ENCODE measurements at regions not wholly inside any gene's neighbourhood (a gene's known extent, or its start where the extent isn't known, plus 50 kb on each side); places are given as distances from the start of the nearest gene placed in this dataset.

DNA sequence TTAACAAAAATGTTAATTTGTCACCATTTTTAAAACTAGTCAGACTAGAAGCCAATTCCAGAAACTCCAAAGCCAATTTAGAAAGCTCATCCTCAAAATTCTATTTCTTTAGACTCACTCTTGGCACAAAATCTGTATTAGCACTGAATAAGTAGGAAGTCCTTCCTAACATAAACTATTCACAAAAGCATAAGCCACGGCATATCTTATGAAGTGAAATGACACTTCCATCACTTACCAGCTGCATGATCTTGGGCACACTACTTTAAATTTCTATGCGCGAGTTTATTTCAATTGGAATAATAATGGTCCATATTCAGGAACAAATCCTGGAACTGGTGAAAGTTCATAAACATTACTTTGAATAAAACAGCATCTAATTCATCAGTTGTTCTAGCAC, 1544.0 kb downstream of the TECRL start:
- Histone ChIP-seq H3K36me3 (no peaks in the 10 kb centered on the region), H3K4me3 (no peak overlapping the region), H3K4me1 (no peaks in the 10 kb centered on the region), H3K27ac (no peak overlapping the region), H3K9me3 (no peaks in the 10 kb centered on the region), H3K27me3 (no peaks in the 10 kb centered on the region)
- TF ChIP-seq, protein P1, sequence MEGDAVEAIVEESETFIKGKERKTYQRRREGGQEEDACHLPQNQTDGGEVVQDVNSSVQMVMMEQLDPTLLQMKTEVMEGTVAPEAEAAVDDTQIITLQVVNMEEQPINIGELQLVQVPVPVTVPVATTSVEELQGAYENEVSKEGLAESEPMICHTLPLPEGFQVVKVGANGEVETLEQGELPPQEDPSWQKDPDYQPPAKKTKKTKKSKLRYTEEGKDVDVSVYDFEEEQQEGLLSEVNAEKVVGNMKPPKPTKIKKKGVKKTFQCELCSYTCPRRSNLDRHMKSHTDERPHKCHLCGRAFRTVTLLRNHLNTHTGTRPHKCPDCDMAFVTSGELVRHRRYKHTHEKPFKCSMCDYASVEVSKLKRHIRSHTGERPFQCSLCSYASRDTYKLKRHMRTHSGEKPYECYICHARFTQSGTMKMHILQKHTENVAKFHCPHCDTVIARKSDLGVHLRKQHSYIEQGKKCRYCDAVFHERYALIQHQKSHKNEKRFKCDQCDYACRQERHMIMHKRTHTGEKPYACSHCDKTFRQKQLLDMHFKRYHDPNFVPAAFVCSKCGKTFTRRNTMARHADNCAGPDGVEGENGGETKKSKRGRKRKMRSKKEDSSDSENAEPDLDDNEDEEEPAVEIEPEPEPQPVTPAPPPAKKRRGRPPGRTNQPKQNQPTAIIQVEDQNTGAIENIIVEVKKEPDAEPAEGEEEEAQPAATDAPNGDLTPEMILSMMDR (IDR thresholded peaks at IDR 0.05), result no peak
- no peak for DNase-seq (ENCODE audit: low spot score in 2 of 2)
- intact Hi-C loops (cut with DNase I), result no loop called here

DNA sequence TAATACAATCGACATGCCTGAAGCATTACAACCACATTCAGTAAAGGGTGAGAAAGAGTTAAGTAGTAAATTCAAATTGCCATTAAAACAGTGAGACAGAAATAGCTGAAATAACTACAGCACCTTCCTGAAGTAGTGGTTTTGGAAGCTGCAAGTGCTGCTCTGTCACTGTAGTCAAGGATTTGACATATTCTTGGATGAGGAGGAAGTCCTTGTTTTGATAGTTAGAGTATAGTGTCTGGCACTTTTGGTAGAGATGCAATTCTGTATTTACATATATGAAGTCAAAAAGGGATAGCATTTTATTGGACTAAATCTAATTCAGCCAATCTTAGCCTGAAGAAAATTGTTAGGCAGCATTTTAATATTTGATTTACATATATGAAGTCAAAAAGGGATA, 1559.6 kb downstream of the TECRL start:
- TF ChIP-seq, protein P1 (IDR thresholded peaks at IDR 0.05), result no peak
- Histone ChIP-seq H3K36me3 (no peaks in the 10 kb centered on the region), H3K4me3 (no peak overlapping the region), H3K27ac (no peak overlapping the region), H3K4me1 (no peaks in the 10 kb centered on the region), H3K27me3 (no peaks in the 10 kb centered on the region), H3K9me3 (no peaks in the 10 kb centered on the region)
- intact Hi-C loops (cut with DNase I), result no loop called here
- DNase-seq (ENCODE audit: low spot score in 2 of 2), result no peak

DNA sequence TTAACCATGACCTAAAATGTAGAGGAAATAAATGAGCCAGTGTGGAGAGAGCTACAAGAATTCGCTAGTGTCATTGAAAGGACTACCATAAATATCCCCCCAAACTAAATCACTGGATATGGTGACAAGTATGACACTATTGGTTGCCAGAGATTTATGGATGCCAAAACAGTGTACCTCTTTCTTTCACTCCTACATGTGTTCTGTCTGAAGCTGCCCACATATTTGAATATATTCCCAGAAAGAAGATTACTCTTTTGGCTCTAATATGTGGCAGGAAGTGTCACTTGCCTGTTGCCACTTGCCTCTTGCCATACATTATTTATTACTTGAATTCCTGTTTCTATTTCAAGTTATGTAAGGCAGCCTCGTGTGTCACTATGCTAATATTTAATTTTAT, 1573.6 kb downstream of the TECRL start:
- TF ChIP-seq, protein P1 (IDR thresholded peaks at IDR 0.05), result no peak
- no peaks in the 10 kb centered on the region for H3K27me3 ChIP-seq
- no peak overlapping the region for H3K4me3 ChIP-seq
- DNase-seq (ENCODE audit: low spot score in 2 of 2), result no peak
- intact Hi-C loops (cut with DNase I), result no loop called here
- H3K4me1 ChIP-seq, result no peaks in the 10 kb centered on the region
- no peaks in the 10 kb centered on the region for H3K9me3 ChIP-seq
- H3K36me3 ChIP-seq, result no peaks in the 10 kb centered on the region
- no peak overlapping the region for H3K27ac ChIP-seq

DNA sequence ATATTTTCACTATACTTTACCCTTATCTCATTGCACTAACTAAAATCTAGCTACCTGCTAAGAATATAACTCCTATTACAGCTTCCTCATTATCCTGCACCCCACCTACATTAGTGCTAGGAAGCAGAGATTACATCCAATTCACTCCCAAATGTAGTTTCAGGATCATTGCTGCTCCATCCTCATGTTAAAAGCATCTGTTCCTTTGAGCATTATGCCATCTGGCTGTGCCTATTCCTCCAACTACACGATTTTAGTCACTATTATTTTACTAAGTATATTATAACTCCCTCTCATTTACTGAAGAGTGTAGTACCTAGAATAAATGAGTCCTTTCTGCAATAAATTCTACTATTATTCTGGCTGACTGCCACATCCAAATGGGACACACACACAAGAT, 1586.9 kb downstream of the TECRL start:
- Histone ChIP-seq H3K4me3 (no peak overlapping the region), H3K36me3 (no peaks in the 10 kb centered on the region), H3K27me3 (no peaks in the 10 kb centered on the region), H3K9me3 (no peaks in the 10 kb centered on the region), H3K4me1 (no peaks in the 10 kb centered on the region), H3K27ac (no peak overlapping the region)
- DNase-seq (ENCODE audit: low spot score in 2 of 2), result no peak
- intact Hi-C loops (cut with DNase I), result no loop called here
- TF ChIP-seq, protein P1 (IDR thresholded peaks at IDR 0.05), result no peak

DNA sequence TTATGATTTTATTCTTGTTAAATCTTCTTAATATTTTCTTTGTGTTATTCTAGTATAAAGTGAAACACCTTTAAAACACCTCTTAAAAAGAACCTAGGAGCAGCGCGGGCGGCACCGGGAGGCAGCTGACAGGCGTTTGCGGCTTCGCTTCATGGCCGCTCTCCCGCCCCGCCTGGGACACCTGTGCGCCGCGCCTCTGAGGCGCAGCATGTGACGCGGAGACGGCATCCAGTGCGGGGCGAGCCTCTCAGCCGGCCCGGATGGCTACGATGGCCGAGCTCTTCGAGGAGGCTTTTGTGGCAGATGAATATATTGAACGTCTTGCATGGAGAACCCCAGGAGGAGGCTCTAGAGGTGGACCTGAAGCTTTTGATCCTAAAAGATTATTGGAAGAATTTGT, 1592.7 kb downstream of the TECRL start:
- Histone ChIP-seq H3K27me3 (no peaks in the 10 kb centered on the region), H3K4me1 (no peaks in the 10 kb centered on the region), H3K36me3 (no peaks in the 10 kb centered on the region), H3K9me3 (no peaks in the 10 kb centered on the region), H3K4me3 (no peak overlapping the region), H3K27ac (no peak overlapping the region)
- no peak for DNase-seq (ENCODE audit: low spot score in 2 of 2)
- intact Hi-C loops (cut with DNase I), result no loop called here
- TF ChIP-seq, protein P1 (IDR thresholded peaks at IDR 0.05), result no peak

DNA sequence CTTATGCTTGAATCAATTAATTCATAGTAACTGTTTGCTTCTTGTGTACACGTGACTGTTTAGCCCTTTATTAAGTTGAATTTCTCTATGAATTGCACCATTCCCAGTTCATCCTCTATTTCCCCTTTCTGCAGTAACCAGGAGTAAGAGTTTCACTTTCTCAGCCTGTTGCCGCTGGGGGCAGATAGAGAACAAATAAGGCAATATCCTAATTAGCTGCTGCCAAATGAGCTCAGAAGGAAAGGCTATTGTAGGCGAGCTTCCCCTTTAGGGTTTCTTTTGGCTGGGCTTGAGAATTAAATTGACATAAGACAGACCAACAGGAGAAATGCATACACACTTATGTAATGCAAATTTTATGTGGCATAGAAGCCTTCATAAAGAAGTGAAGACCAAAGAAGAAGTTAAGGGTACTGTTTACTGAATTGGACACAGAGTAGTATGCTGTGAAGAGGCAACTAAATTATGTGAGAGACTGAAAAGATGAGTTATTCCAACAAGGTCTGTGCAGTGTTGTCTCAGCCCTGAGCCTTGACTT, 1594.7 kb downstream of the TECRL start:
- DNase-seq (ENCODE audit: low spot score in 2 of 2), result no peak
- H3K9me3 ChIP-seq, result no peaks in the 10 kb centered on the region
- TF ChIP-seq, protein P1 (IDR thresholded peaks at IDR 0.05), result no peak
- H3K27ac ChIP-seq, result no peak overlapping the region
- H3K4me1 ChIP-seq, result no peaks in the 10 kb centered on the region
- no peaks in the 10 kb centered on the region for H3K36me3 ChIP-seq
- H3K4me3 ChIP-seq, result no peak overlapping the region
- H3K27me3 ChIP-seq, result no peaks in the 10 kb centered on the region
- intact Hi-C loops (cut with DNase I), result no loop called here
